ENCODE measurements at regions not wholly inside any gene's neighbourhood (a gene's known extent, or its start where the extent isn't known, plus 50 kb on each side); places are given as distances from the start of the nearest gene placed in this dataset.

DNA sequence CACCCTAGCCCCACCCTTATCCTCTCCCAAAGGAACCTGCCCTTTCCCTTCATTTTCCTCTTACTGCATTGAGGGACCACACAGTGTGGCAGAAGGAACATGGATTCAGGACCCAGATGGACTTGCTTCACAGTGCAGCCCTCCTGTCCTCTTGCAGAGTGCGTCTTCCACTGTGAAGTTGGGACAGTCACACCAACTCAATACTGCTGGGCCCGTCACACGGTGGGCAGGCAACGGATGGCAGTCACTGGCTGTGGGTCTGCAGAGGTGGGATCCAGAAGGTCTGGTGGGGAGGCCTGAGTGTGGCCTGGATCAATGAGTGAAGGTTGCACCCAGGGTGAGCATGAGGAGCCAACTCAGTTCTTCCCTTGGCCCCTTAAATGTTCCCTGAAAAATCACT, 129.9 kb upstream of the B3GAT1 start:
- ATAC-seq, result no peak
- H3K27me3 Mint-ChIP-seq, result peaks cover 63% of the 10 kb centered on the region
- no peaks in the 10 kb centered on the region for H3K9me3 ChIP-seq (ENCODE audit: control insufficient read depth, low read length, poor library complexity, severe bottlenecking)
- no peak overlapping the region for H3K27ac Mint-ChIP-seq
- peaks cover 5% of the 10 kb centered on the region for H3K4me1 Mint-ChIP-seq
- no peak for DNase-seq
- H3K4me3 Mint-ChIP-seq, result no peak overlapping the region
- peaks cover 7% of the 10 kb centered on the region for H3K36me3 Mint-ChIP-seq (ENCODE audit: low read depth)

DNA sequence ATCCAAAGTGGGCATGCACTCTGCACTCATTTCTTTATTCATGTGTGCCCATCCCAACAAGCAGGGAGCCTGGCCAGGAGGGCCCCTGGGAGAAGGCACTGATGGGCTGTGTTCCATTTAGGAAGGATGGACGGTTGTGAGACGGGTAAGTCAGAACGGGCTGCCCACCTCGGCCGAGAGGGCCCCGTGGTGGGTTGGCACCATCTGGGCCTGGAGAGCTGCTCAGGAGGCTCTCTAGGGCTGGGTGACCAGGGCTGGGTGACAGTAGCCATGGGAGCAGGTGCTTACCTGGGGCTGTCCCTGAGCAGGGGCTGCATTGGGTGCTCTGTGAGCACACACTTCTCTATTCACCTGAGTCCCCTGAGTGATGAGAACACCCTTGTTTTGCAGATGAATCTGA, 129.3 kb upstream of the B3GAT1 start:
- DNase-seq, result no peak
- no peak for ATAC-seq
- Mint-ChIP-seq H3K27ac (no peak overlapping the region), H3K4me1 (peaks cover 5% of the 10 kb centered on the region), H3K27me3 (peaks cover 63% of the 10 kb centered on the region), H3K4me3 (no peak overlapping the region), H3K36me3 (ENCODE audit: low read depth) (peaks cover 7% of the 10 kb centered on the region)
- no peaks in the 10 kb centered on the region for H3K9me3 ChIP-seq (ENCODE audit: control insufficient read depth, low read length, poor library complexity, severe bottlenecking)

DNA sequence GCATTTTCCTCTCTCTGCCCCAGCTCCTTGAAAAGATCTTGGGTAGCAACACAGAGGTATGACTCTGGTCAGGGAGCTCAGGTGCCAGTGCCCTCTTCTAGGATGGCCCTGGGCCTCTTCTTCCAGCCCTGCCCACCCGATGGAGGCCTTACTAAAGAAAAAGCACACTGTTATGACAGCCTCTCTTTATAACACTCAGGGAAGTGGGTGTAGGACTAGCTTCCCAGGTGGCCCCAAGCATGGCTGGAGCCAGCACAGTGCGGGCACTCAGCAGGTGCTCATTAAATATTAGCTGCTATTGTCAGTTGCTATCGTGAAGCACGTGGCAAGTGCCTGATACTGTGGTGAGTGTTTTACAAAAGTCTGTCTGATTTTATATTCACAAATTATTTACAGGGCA, 127.2 kb upstream of the B3GAT1 start:
- Mint-ChIP-seq H3K27me3 (peaks cover 62% of the 10 kb centered on the region), H3K4me1 (peaks cover 5% of the 10 kb centered on the region), H3K27ac (no peak overlapping the region), H3K36me3 (ENCODE audit: low read depth) (peaks cover 7% of the 10 kb centered on the region), H3K4me3 (no peak overlapping the region)
- ATAC-seq, result no peak
- H3K9me3 ChIP-seq (ENCODE audit: control insufficient read depth, low read length, poor library complexity, severe bottlenecking), result no peaks in the 10 kb centered on the region
- DNase-seq, result no peak

GRCh38 chr11:134538742-134539141, 126.7 kb upstream of the B3GAT1 start:
- no peaks in the 10 kb centered on the region for H3K9me3 ChIP-seq (ENCODE audit: control insufficient read depth, low read length, poor library complexity, severe bottlenecking)
- DNase-seq (no peak), ATAC-seq (no peak)
- H3K4me1 Mint-ChIP-seq, result peaks cover 9% of the 10 kb centered on the region
- no peak overlapping the region for H3K27ac Mint-ChIP-seq
- H3K36me3 Mint-ChIP-seq (ENCODE audit: low read depth), result peaks cover 10% of the 10 kb centered on the region
- peaks cover 62% of the 10 kb centered on the region for H3K27me3 Mint-ChIP-seq
- no peak overlapping the region for H3K4me3 Mint-ChIP-seq

- H3K4me3 Mint-ChIP-seq, result no peak overlapping the region
- DNase-seq, result no peak
These were observed 125.9 kb upstream of the B3GAT1 start for GRCh38 chr11:134537941-134538340.

DNA sequence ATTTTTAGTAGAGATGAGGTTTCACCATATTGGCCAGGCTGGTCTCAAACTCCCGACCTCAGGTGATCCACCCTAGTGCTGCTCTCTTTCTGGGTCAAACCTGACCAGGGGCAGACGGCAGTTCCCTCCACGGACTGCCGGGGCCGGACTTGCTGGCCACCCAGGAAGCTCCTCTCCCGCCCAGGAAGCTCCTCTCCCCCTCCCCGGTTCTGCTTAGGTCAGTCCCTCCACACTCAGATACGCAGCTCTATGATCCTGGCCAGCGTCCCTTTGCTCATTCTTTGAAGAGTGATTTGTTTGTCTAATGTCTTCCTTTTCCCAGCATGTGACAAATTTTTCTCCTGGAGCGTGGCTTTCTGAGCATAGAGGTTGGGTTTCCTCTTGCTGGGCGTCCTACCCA, 125.3 kb upstream of the B3GAT1 start:
- ATAC-seq, result no peak
- Mint-ChIP-seq H3K4me1 (peaks cover 9% of the 10 kb centered on the region), H3K36me3 (ENCODE audit: low read depth) (peaks cover 10% of the 10 kb centered on the region), H3K27ac (no peak overlapping the region), H3K27me3 (peaks cover 56% of the 10 kb centered on the region), H3K4me3 (no peak overlapping the region)
- H3K9me3 ChIP-seq (ENCODE audit: control insufficient read depth, low read length, poor library complexity, severe bottlenecking), result no peaks in the 10 kb centered on the region
- DNase-seq, result no peak

More at GRCh38 chr11:134537941-134538340, 125.9 kb upstream of the B3GAT1 start:
- H3K27ac Mint-ChIP-seq, result no peak overlapping the region
- ATAC-seq, result no peak
- peaks cover 55% of the 10 kb centered on the region for H3K27me3 Mint-ChIP-seq
- H3K9me3 ChIP-seq (ENCODE audit: control insufficient read depth, low read length, poor library complexity, severe bottlenecking), result no peaks in the 10 kb centered on the region
- H3K4me1 Mint-ChIP-seq, result peaks cover 9% of the 10 kb centered on the region
- H3K36me3 Mint-ChIP-seq (ENCODE audit: low read depth), result peaks cover 10% of the 10 kb centered on the region

DNA sequence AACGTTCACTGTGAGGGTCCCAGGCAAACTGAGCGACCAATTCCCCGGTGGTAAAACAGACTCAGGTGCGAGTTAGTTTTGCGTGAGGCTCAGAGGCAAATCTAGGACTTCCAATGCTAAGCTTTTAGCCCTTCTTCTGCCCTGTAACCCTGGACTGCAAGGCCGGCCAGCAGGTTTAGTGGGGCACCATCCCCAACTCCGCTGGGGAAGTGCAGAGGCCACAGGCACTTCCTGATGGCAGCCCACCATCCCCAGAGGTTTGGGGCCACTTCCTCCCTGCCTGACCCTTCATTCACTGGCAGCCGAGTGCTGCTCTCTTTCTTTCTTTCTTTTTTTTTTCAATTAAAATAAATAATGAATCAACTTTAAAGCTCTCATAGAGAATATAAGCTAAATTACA, 124.6 kb upstream of the B3GAT1 start:
- no peak for ATAC-seq
- H3K4me3 Mint-ChIP-seq, result no peak overlapping the region
- peaks cover 56% of the 10 kb centered on the region for H3K27me3 Mint-ChIP-seq
- H3K27ac Mint-ChIP-seq, result no peak overlapping the region
- peaks cover 10% of the 10 kb centered on the region for H3K36me3 Mint-ChIP-seq (ENCODE audit: low read depth)
- H3K9me3 ChIP-seq (ENCODE audit: control insufficient read depth, low read length, poor library complexity, severe bottlenecking), result no peaks in the 10 kb centered on the region
- DNase-seq, result no peak
- H3K4me1 Mint-ChIP-seq, result peaks cover 9% of the 10 kb centered on the region

- H3K4me3 Mint-ChIP-seq, result no peak overlapping the region
- peaks cover 9% of the 10 kb centered on the region for H3K36me3 Mint-ChIP-seq (ENCODE audit: low read depth)
- no peaks in the 10 kb centered on the region for H3K9me3 ChIP-seq (ENCODE audit: control insufficient read depth, low read length, poor library complexity, severe bottlenecking)
- DNase-seq, result no peak
- peaks cover 54% of the 10 kb centered on the region for H3K27me3 Mint-ChIP-seq
- peaks cover 9% of the 10 kb centered on the region for H3K4me1 Mint-ChIP-seq
- no peak for ATAC-seq
- H3K27ac Mint-ChIP-seq, result no peak overlapping the region
These were observed 124.2 kb upstream of the B3GAT1 start for GRCh38 chr11:134536219-134536618.

- Mint-ChIP-seq H3K27ac (no peak overlapping the region), H3K36me3 (ENCODE audit: low read depth) (peaks cover 10% of the 10 kb centered on the region), H3K4me3 (no peak overlapping the region), H3K27me3 (peaks cover 52% of the 10 kb centered on the region), H3K4me1 (peaks cover 9% of the 10 kb centered on the region)
- ATAC-seq (no peak), DNase-seq (no peak)
- no peaks in the 10 kb centered on the region for H3K9me3 ChIP-seq (ENCODE audit: control insufficient read depth, low read length, poor library complexity, severe bottlenecking)
These were observed 123.3 kb upstream of the B3GAT1 start for GRCh38 chr11:134535029-134536025.

GRCh38 chr11:134533511-134533910, 121.5 kb upstream of the B3GAT1 start:
- DNase-seq (no peak), ATAC-seq (no peak)
- Mint-ChIP-seq H3K27ac (no peak overlapping the region), H3K36me3 (ENCODE audit: low read depth) (peaks cover 9% of the 10 kb centered on the region), H3K4me3 (no peak overlapping the region), H3K4me1 (peaks cover 9% of the 10 kb centered on the region), H3K27me3 (peaks cover 42% of the 10 kb centered on the region)
- H3K9me3 ChIP-seq (ENCODE audit: control insufficient read depth, low read length, poor library complexity, severe bottlenecking), result no peaks in the 10 kb centered on the region

DNA sequence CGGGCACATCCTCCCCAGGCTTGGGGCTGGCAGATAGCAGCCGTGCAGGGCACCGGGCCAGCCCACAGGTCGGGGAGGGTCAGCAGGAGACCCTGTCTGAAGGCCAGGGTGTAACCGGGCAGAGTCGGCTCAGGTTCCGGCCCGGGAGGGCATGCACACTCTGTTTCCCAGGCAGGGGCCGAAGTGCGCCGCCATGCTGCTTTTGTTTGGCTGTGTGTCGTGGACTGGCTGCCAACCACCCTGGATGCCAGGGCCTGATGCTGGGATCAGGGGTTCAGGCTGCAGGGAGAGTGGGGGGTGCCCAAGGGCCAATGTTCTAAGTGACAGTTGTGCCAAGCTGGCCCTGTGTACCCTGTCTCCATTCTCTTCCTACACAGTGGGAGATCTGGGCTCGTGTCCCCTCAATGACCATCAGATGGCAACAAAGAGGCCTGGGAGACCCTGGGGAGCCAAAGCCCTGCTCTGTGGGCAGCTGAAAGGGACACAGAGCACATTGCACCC, 120.9 kb upstream of the B3GAT1 start:
- Mint-ChIP-seq H3K4me1 (peaks cover 6% of the 10 kb centered on the region), H3K36me3 (ENCODE audit: low read depth) (peaks cover 5% of the 10 kb centered on the region), H3K4me3 (no peak overlapping the region), H3K27ac (no peak overlapping the region), H3K27me3 (peaks cover 42% of the 10 kb centered on the region)
- DNase-seq (no peak), ATAC-seq (no peak)
- H3K9me3 ChIP-seq (ENCODE audit: control insufficient read depth, low read length, poor library complexity, severe bottlenecking), result no peaks in the 10 kb centered on the region

- Mint-ChIP-seq H3K4me3 (no peak overlapping the region), H3K27me3 (peaks cover 38% of the 10 kb centered on the region), H3K27ac (no peak overlapping the region), H3K36me3 (ENCODE audit: low read depth) (peaks cover 5% of the 10 kb centered on the region), H3K4me1 (peaks cover 4% of the 10 kb centered on the region)
- H3K9me3 ChIP-seq (ENCODE audit: control insufficient read depth, low read length, poor library complexity, severe bottlenecking), result no peaks in the 10 kb centered on the region
- ATAC-seq, result no peak
- no peak for DNase-seq
These were observed 120.3 kb upstream of the B3GAT1 start for GRCh38 chr11:134532131-134532920.

Measured in T-helper 17 cell (primary cell).